HG03521 (cell line): ENCODE measurements at regions not wholly inside any gene's neighbourhood (a gene's known extent, or its start where the extent isn't known, plus 50 kb on each side); places are given as distances from the start of the nearest gene placed in this dataset.

Source experiments
- ATAC-seq: cut with Tn5 transposase; IDR thresholded peaks from one replicate; pipeline ENCODE4 v1.9.1; 2021; ENCODE audit warnings: mild to moderate bottlenecking, moderate library complexity; ENCODE audit not compliant: unreplicated experiment

- no peak for ATAC-seq
Observed at GRCh38 chr10:121406823-121407545, 191.3 kb downstream of the FGFR2 start.

DNA sequence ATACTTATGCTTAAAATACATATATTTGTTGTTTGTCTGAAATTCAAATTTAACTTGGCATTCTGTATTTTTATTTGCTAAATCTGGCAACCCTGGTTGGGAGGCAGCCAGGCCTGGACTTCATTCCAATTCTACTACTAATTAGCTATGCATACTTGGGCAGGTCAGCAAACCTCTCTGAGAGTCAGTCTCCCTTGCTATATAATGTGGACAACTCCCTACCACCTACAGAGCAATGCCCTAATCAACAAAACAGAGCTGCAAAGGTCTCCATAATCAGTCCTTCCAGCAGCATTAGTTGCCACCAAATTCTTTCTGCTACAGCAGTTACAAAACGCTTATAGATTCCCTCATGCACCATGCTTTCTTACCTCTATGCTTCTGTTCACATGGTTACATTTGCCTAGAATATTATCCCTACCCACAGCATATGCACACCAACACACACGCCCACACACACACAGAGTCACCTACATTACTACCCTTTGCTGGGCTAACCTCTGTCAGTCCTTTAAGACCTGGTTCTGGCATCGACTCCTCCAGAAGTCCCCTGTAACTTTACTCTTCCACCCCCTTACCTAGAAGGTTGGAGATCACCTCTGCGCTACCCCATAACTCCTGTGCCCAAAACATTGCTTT lies 188.7 kb downstream of the FGFR2 start:
- ATAC-seq, result no peak

DNA sequence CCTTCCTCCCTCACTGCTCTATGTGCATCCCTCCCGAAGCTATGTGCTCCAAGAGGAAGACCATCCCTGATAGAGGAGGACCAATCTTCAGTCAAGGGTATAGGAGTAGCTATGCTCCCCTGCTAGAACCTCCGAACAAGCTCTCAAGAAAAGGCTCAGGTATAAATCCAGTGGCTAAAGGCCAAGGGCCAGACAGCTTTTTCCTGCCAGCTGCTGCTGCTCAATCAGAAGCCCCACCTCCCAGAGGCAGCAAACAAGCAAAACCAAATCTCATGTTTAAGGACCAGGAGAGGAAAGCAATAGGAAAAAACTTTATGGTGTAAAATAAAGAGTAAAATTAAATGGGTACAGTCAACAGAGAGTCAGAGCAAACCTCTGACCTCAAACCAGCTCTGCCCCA lies 187.2 kb downstream of the FGFR2 start:
- no peak for ATAC-seq

DNA sequence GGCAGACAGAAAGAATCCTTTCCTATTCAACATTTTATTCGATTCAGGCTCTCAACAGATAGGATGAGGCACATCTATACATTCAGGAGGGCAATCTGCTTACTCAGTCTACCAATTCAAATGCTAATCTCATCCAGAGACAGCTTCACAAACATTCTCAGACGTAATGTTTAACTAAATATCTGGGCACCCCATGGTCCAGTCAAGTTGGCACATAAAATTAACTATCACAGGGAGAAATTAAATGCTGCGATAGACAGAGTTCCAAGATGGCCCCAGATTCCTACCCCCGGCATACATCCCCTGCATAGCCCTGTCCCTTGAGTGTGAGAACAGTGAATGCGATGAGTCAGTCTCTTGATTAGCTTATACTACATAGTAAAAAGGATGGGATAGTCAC lies 184.3 kb downstream of the FGFR2 start:
- ATAC-seq, result no peak

DNA sequence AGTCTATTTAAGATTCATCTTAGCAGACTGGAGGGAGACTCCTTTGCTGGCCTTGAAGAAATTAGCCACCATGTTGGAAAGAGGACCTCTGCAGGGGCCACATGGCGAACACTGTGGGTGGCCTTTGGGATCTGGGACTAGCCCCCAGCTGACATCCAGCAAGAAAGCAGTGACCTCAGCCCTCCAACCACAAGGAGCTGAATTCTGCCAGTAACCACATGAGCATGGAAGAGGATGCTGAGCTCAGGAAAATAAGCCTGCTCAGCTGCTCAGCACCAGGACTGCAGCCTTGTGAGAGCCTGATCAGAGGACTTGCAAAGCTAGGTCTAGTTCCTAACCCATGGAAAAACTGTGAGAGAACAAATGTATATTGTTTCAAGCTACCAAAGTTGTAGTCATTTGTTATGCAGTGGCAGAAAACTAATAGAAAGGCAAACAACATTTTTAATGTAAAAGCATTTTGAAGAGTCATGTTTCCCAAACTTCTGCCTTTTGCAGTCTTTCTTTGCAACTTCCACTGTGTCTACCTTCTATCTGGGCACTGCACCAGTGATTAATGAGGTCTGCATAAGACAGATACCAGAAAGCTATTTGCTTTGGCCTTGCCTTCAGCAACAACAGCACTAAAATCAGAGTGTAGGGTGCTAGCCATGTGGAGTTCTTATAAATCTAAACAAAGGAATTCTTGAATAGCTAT lies 183.7 kb downstream of the FGFR2 start:
- ATAC-seq, result no peak

GRCh38 chr10:121415063-121415399 lies 183.2 kb downstream of the FGFR2 start:
- ATAC-seq, result no peak

DNA sequence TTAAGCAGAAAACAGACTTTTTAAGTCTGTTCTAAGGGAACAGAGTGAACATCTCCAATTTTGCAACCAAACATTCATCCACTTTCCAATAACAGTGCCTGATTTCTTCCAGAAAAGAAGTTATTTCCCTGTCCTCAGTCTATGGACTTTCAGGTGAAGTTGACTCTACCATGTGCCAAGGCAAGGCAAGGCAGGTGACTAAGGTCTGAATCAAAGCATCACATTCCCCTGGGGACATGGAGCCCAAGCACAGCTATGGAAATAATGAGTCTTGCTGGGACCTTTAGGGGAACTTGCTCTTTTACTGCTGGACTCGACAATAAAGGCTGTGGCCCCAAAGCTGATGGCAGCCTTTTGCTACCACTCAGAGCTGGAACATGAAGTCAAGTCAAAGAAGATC lies 182.2 kb downstream of the FGFR2 start:
- ATAC-seq, result no peak

- ATAC-seq, result no peak
Observed at GRCh38 chr10:121417298-121417697, 180.9 kb downstream of the FGFR2 start.

GRCh38 chr10:121418126-121418777 lies 180.0 kb downstream of the FGFR2 start:
- no peak for ATAC-seq

DNA sequence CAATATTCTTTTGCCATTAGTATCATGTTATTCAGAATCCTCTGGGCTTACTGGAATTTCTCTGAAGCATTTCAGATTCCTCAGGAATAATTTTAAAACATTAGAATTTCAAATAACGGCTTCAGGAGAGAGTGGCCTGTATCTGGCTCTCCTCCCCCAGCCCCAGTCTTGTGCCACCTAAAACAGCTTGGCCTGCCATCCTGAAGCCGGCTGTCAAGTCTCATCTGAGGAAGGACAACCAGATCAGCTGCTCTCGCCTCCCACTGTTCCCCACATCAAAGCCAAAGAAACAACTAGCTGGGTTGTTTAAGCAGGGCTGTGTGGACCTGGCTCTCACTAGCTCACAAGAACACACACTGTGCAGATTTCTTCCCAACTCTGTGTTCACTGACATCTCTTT lies 178.2 kb downstream of the FGFR2 start:
- no peak for ATAC-seq

GRCh38 chr10:121422096-121422495 lies 176.1 kb downstream of the FGFR2 start:
- ATAC-seq, result no peak

- ATAC-seq, result no peak
Observed at GRCh38 chr10:121425623-121426022, 172.6 kb downstream of the FGFR2 start.

GRCh38 chr10:121426307-121426706 lies 171.9 kb downstream of the FGFR2 start:
- no peak for ATAC-seq
